HCT116 (cell line): ENCODE measurements at regions not wholly inside any gene's neighbourhood (a gene's known extent, or its start where the extent isn't known, plus 50 kb on each side); places are given as distances from the start of the nearest gene placed in this dataset.
"Not testable (repeated sequence)": the region's sequence is repeated elsewhere in the genome, so short reads cannot be mapped to it uniquely, and the experiment has no call there.

Source experiments
- ATAC-seq: fragments of 200-7000 bp; cut with Tn5 transposase; 2 replicates; pipeline ENCODE4 v1.9.1; 2020; ENCODE audit warnings: mild to moderate bottlenecking, moderate library complexity
- BruUV-seq: library from RNA; stranded (reverse); fragments of 400-500 nt; replicated peaks from 2 replicates; lab custom pipeline; 2021; lab: Mats Ljungman, UMichigan
- CTCF ChIA-PET: fragments of 300-600 bp; sonication (Branson Sonifier 250); formaldehyde crosslinking; loops from one replicate; lab custom pipeline; 2021; ENCODE audit warnings: antibody characterized with exemption; lab: Charles Lee
- POLR2A ChIA-PET: fragments of 300-600, 350-600 bp; sonication (Branson Sonifier 250); formaldehyde crosslinking; loops from one replicate; lab custom pipeline; 2021; ENCODE audit warnings: antibody characterized with exemption; lab: Charles Lee
- RAD21 ChIA-PET, 2 experiments: fragments of 300-600 bp; sonication (Branson Sonifier 250); formaldehyde crosslinking; loops; one replicate each; lab custom pipeline; 2023; ENCODE audit warnings: low total read pairs in 2 of 2; ENCODE audit not compliant: uncharacterized antibody in 2 of 2, unreplicated experiment in 2 of 2, low non-redundant PET in 1 of 2; lab: Charles Lee
- DNase-seq: peaks from one replicate; pipeline ENCODE4 v3.0.0-alpha.2; 2010; ENCODE audit warnings: low read depth, low spot score
- H2AFZ ChIP-seq: fragments of 200-600 bp; shearing (Covaris generic), sonication (generic); 2 replicates; pipeline ENCODE4 v1.6.1; 2017; ENCODE audit warnings: low read depth, mixed run types, mixed read lengths, antibody characterized with exemption, low read length; ENCODE audit not compliant: poor library complexity, severe bottlenecking
- H3K27ac ChIP-seq: 2 replicates; pipeline ENCODE4 v1.5.1; 2012; ENCODE audit warnings: low read depth, low read length
- H3K27me3 ChIP-seq: fragments of 200-600 bp; sonication (generic); 2 replicates; pipeline ENCODE4 v1.6.1; 2016; ENCODE audit warnings: mixed run types, low read length, mixed read lengths; ENCODE audit not compliant: insufficient read depth
- H3K36me3 ChIP-seq, 2 experiments: fragments of 200-500 bp in 1 of 2; fragments of 200-600 bp in 1 of 2; sonication (Bioruptor generic) in 1 of 2; sonication (generic) in 1 of 2; 2 replicates each; pipeline versions ENCODE4 v1.5.1 to v1.6.1; 2014 to 2016; ENCODE audit warnings: low read length in 2 of 2, inconsistent platforms in 1 of 2, mixed read lengths in 1 of 2, mixed run types in 1 of 2; ENCODE audit not compliant: insufficient read depth in 2 of 2, control insufficient read depth in 1 of 2
- H3K4me1 ChIP-seq, 2 experiments: fragments of 200-600 bp in 1 of 2; sonication (generic) in 1 of 2; 2 replicates each; pipeline versions ENCODE4 v1.5.1 to v1.6.1; 2012 to 2017; ENCODE audit warnings: low read length in 2 of 2, inconsistent platforms in 1 of 2, mild to moderate bottlenecking in 1 of 2, mixed read lengths in 1 of 2, mixed run types in 1 of 2, moderate library complexity in 1 of 2; ENCODE audit not compliant: insufficient read depth in 2 of 2, control insufficient read depth in 1 of 2
- H3K4me2 ChIP-seq: fragments of 200-600 bp; sonication (generic); 2 replicates; pipeline ENCODE4 v1.6.1; 2017; ENCODE audit warnings: mixed run types, low read length, mixed read lengths
- H3K4me3 ChIP-seq, 2 experiments: fragments of 200-600 bp in 1 of 2; sonication (generic) in 1 of 2; replicated peaks in 1 of 2; 2 replicates each; pipeline ENCODE4 v1.5.1; 2011 to 2016; ENCODE audit warnings: low read length in 2 of 2, control low read depth in 1 of 2, low read depth in 1 of 2, mild to moderate bottlenecking in 1 of 2, mixed read lengths in 1 of 2, mixed run types in 1 of 2
- H3K79me2 ChIP-seq: fragments of 200-600 bp; sonication (generic); 2 replicates; pipeline ENCODE4 v1.6.1; 2017; ENCODE audit warnings: mild to moderate bottlenecking, mixed run types, low read length, moderate library complexity, mixed read lengths; ENCODE audit not compliant: insufficient read depth
- H3K9ac ChIP-seq: fragments of 200-600 bp; sonication (generic); 2 replicates; pipeline ENCODE4 v1.6.1; 2016; ENCODE audit warnings: low read length, mixed read lengths
- H3K9me2 ChIP-seq: fragments of 200-600 bp; sonication (generic), shearing (Covaris generic); 2 replicates; pipeline ENCODE4 v1.6.1; 2017; ENCODE audit warnings: mixed run types, mild to moderate bottlenecking, moderate library complexity; ENCODE audit not compliant: insufficient read depth
- H3K9me3 ChIP-seq, 2 experiments: fragments of 200-500 bp in 1 of 2; fragments of 200-600 bp in 1 of 2; sonication (Bioruptor generic) in 1 of 2; sonication (generic) in 1 of 2; 2 replicates each; pipeline ENCODE4 v1.6.1; 2014 to 2017; ENCODE audit warnings: low read length in 2 of 2, mixed read lengths in 2 of 2, inconsistent platforms in 1 of 2, low read depth in 1 of 2, mild to moderate bottlenecking in 1 of 2, mixed run types in 1 of 2, moderate library complexity in 1 of 2; ENCODE audit not compliant: control insufficient read depth in 1 of 2, insufficient read depth in 1 of 2
- H4K20me1 ChIP-seq: fragments of 200-600 bp; sonication (generic), shearing (Covaris generic); 2 replicates; pipeline ENCODE4 v1.6.1; 2017; ENCODE audit warnings: mixed run types, mild to moderate bottlenecking, moderate library complexity; ENCODE audit not compliant: insufficient read depth
- CBX3 ChIP-seq: IDR thresholded peaks from 2 replicates; pipeline ENCODE4 v1.6.1; 2012; ENCODE audit warnings: low read depth
- CEBPB ChIP-seq: IDR thresholded peaks from 2 replicates; pipeline ENCODE4 v1.6.1; 2012; ENCODE audit warnings: low read depth
- EGR1 ChIP-seq: IDR thresholded peaks from 2 replicates; pipeline ENCODE4 v1.6.1; 2012; ENCODE audit warnings: low read depth
- ELF1 ChIP-seq: IDR thresholded peaks from 2 replicates; pipeline ENCODE4 v1.6.1; 2012; ENCODE audit warnings: low read depth, borderline replicate concordance
- POLR2A ChIP-seq: IDR thresholded peaks from 2 replicates; pipeline ENCODE4 v1.7.0; 2011; ENCODE audit warnings: borderline replicate concordance; ENCODE audit not compliant: insufficient read depth, insufficient read length; ENCODE audit errors: extremely low read depth
- SP1 ChIP-seq: IDR thresholded peaks from 2 replicates; pipeline ENCODE4 v1.6.1; 2012; ENCODE audit warnings: low read depth
- TCF7L2 ChIP-seq: IDR thresholded peaks from 2 replicates; pipeline ENCODE4 v1.7.0; 2011; ENCODE audit warnings: borderline replicate concordance, inconsistent platforms; ENCODE audit not compliant: insufficient read depth, insufficient read length; ENCODE audit errors: extremely low read depth
- ZFX ChIP-seq: fragments of 450-650 bp; IDR thresholded peaks from 2 replicates; pipeline ENCODE4 v1.6.1; 2017
- ZNF274 ChIP-seq: fragments of 200-500 bp; sonication (Bioruptor generic); IDR thresholded peaks from 2 replicates; pipeline ENCODE4 v1.6.1; 2014; ENCODE audit warnings: mild to moderate bottlenecking, low read depth, low read length, inconsistent platforms
- intact Hi-C: fragments of 100-400 bp; cut with micrococcal nuclease; formaldehyde crosslinking; loops from 2 replicates; pipeline ENCODE4 v1.10.0; 2022
- TF ChIP-seq, protein P1 (sequence below): IDR thresholded peaks from 2 replicates; pipeline ENCODE4 v1.6.1; 2012

DNA sequence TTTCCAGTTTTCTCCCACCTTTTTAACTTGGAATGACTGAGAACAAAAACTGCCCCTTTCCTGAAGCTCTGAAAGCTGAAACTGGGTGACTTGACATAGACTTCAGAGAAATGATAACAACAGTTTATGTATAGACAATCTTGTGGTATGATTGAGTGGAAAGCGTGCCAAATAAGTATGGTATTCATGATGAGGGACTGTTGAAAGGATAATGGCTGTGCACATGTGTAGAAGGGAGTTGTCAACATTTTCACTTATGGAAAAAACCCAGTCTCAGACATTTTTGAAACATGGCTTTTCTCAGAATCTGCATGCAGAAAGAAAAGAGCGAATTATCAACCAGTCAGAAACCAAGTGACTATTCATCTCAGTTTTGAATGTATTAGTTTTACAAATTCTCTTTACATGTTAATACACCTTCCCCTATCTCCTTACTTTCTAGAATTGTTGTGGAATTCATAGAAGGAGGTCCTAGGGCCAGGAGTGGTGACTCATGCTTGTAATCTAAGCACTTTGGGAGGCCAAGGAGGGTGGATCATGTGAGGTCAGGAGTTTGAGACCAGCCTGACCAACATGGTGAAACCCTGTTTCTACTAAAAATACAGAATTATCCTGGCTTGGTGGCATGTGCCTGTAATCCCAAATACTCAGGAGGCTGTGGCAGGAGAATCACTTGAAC, 261.2 kb downstream of the S1PR1 start (continued):
- TF ChIP-seq TCF7L2 (no peak), ZNF274 (no peak), POLR2A (no peak), EGR1 (no peak), CEBPB (no peak), SP1 (no peak), ELF1 (no peak), ZFX (no peak), CBX3 (no peak)
- TF ChIP-seq, protein P1, sequence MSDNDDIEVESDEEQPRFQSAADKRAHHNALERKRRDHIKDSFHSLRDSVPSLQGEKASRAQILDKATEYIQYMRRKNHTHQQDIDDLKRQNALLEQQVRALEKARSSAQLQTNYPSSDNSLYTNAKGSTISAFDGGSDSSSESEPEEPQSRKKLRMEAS, result no peak

DNA sequence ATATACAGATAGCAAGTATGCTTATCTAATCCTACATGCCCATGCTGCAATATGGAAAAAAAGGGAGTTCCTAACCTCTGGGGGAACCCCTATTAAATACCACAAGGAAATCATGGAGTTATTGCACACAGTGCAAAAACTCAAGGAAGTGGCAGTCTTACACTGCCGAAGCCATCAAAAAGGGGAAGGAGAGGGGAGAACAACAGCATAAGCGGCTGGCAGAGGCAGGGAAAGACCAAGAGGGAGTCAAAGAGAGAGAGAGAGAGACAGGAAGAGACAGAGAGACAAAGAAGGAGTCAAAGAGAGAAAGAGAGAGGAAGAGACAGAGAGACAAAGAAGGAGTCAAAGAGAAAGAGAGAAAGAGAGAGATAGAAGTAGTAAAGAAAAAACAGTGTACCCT, 267.3 kb downstream of the S1PR1 start:
- H3K9me2 ChIP-seq, H3K4me3 ChIP-seq, H3K4me1 ChIP-seq, DNase-seq, H3K79me2 ChIP-seq, H3K9ac ChIP-seq, BruUV-seq, H4K20me1 ChIP-seq, H3K36me3 ChIP-seq, POLR2A ChIA-PET, H3K9me3 ChIP-seq, RAD21 ChIA-PET, CTCF ChIA-PET, H3K4me2 ChIP-seq, H3K27ac ChIP-seq, H3K27me3 ChIP-seq, ATAC-seq, intact Hi-C loops, H2AFZ ChIP-seq: not testable (repeated sequence)

DNA sequence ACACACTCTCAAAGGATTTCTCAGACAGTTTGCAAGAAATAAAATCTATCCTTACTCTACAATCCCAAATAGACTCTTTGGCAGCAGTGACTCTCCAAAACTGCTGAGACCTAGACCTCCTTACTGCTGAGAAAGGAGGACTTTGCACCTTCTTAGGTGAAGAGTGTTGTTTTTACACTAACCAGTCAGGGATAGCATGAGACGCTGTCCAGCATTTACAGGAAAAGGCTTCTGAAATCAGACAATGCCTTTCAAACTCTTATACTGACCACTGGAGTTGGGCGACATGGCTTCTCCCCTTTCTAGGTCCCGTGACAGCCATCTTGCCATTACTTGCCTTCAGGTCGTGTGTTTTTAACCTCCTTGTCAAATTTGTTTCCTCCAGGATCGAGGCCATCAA, 268.4 kb downstream of the S1PR1 start:
- H3K27me3 ChIP-seq, H4K20me1 ChIP-seq, H3K9ac ChIP-seq, H3K9me2 ChIP-seq, BruUV-seq, H3K4me2 ChIP-seq, H3K36me3 ChIP-seq, H3K79me2 ChIP-seq, DNase-seq, H3K9me3 ChIP-seq, CTCF ChIA-PET, intact Hi-C loops, H3K4me3 ChIP-seq, H2AFZ ChIP-seq, H3K27ac ChIP-seq, ATAC-seq, POLR2A ChIA-PET, H3K4me1 ChIP-seq, RAD21 ChIA-PET: not testable (repeated sequence)
